ENCODE measurements at regions not wholly inside any gene's neighbourhood (a gene's known extent, or its start where the extent isn't known, plus 50 kb on each side); places are given as distances from the start of the nearest gene placed in this dataset.
"Not testable (repeated sequence)": the region's sequence is repeated elsewhere in the genome, so short reads cannot be mapped to it uniquely, and the experiment has no call there.

DNA sequence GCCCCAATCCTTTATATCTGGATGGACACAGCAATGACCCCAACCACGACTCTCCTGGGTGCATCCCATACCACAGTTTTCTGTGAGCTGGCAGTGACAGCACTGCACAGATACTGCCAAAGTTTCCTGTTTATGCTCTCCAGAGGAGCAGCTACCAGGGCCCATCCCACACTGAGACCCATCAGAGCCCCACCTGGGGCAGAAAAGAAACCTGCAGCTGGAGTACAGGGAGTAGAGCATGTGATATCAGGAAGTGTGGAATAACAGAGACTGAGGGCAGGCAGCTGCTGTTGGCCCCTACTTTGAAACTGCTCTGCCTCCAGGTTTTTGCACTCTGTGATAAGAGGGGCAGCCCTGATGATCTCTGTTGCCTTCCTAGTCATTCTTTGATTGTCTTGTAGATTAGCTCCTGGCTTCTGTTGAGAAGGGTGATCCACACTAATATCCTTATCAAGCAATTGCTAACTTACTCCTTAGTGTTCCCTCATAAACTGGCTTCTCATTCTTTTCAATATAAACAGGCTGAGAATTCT lies 526.3 kb upstream of the TECRL start:
- no peak overlapping the region for H3K4me3 ChIP-seq (ENCODE audit: low read length)
- TF ChIP-seq, protein P1, sequence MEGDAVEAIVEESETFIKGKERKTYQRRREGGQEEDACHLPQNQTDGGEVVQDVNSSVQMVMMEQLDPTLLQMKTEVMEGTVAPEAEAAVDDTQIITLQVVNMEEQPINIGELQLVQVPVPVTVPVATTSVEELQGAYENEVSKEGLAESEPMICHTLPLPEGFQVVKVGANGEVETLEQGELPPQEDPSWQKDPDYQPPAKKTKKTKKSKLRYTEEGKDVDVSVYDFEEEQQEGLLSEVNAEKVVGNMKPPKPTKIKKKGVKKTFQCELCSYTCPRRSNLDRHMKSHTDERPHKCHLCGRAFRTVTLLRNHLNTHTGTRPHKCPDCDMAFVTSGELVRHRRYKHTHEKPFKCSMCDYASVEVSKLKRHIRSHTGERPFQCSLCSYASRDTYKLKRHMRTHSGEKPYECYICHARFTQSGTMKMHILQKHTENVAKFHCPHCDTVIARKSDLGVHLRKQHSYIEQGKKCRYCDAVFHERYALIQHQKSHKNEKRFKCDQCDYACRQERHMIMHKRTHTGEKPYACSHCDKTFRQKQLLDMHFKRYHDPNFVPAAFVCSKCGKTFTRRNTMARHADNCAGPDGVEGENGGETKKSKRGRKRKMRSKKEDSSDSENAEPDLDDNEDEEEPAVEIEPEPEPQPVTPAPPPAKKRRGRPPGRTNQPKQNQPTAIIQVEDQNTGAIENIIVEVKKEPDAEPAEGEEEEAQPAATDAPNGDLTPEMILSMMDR (conservative IDR thresholded peaks at IDR 0.05; ENCODE audit: low read length) = no peak
- DNase-seq (ENCODE audit: low read depth) = no peak

DNA sequence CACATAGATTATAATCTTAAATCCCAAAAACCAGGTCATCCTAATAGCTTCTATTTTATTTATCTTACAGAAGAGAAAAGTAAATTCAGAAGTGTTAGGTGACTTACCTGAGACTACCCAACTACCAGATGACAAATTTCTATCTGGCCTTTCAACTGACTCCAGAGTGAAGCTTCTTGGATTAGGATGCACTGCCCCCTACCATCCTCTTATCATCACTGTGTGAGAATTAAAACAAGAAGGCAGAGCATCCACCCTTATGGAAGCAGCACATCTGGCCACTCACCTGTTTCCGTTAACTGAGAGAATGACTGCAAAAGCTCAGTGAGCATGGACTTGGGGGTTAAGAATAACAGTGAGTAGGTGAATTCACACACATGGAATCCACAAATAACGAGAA lies 502.6 kb upstream of the TECRL start:
- DNase-seq (ENCODE audit: low read depth) = no peak

DNA sequence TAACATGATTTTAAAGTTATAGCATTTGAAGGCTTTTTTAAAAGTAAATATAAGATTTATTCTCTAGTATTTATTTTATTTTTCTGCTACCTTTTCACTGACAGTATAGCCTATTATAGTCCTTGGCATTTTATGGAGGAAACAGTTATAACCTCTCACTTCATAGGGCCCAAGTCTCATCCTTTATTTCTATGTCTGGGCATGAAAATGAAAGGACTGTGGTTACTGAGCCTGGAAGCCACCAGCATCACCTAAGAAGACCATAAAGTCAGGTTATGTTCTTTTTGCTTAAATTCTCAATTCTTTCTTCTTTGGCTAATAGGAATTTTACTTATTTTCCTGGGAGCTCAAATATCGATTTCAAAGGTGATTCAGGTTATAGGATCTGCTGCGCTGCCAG lies 494.7 kb upstream of the TECRL start:
- H3K4me3 ChIP-seq (ENCODE audit: low read length) = no peak overlapping the region
- DNase-seq (ENCODE audit: low read depth) = no peak
- TF ChIP-seq, protein P1 (conservative IDR thresholded peaks at IDR 0.05; ENCODE audit: low read length) = no peak

More for the DNA sequence above, 502.6 kb upstream of the TECRL start:
- TF ChIP-seq, protein P1 (conservative IDR thresholded peaks at IDR 0.05; ENCODE audit: low read length) = no peak
- H3K4me3 ChIP-seq (ENCODE audit: low read length) = no peak overlapping the region

DNA sequence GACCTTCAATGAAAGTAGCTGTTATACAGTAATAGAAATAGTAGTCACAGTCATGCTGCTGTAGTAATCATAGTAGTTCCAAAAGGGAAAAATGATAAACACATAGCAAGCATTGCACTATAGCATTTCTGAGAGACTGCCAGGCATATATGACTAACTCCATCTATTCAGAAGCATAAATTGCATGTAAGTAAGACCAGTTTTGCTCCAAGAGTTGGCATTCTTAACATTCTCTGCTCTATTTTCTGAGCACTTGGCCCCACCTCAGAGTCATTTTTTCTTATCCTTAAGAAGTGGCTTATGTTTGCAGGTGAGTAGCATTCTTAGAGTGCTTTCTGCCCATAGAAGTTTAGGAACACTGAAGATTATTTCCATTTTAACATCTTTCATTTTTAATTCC lies 490.3 kb upstream of the TECRL start:
- no peak overlapping the region for H3K4me3 ChIP-seq (ENCODE audit: low read length)
- DNase-seq (ENCODE audit: low read depth) = no peak
- TF ChIP-seq, protein P1 (conservative IDR thresholded peaks at IDR 0.05; ENCODE audit: low read length) = no peak

DNA sequence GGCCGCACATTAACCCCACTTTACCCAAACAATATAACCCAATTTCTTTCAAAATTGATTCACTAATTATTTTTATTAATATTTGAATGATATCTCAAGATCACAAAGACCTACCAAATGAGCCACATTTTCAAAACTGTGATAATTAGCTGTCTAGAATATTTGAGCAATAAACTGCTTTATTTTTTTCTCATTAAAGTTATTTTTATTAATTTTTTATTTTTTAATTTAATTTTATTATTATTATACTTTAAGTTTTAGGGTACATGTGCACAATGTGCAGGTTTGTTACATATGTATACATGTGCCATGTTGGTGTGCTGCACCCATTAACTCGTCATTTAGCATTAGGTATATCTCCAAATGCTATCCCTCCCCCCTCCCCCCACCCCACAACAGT lies 489.8 kb upstream of the TECRL start:
- not testable (repeated sequence) for DNase-seq (ENCODE audit: low read depth); H3K4me3 ChIP-seq (ENCODE audit: low read length)

DNA sequence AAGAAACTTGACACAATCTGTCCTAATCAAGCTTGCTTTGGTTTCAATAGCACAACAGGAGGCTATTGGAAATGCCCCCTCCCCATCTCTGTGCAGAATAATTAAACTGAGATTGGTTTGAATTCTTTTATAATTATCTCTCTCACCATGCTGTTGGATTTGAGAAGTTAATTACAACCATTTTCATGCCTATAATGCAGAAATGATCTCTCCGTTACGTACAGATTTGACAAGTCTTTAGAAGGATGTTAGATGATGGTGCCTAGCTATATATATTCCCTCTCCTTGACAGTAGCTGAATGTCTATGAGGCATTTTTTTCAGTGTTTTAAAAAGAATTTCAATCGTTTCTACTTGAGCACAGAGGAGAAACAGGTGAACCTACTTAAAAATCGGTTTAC lies 488.4 kb upstream of the TECRL start:
- DNase-seq (ENCODE audit: low read depth) = no peak
- H3K4me3 ChIP-seq (ENCODE audit: low read length) = no peak overlapping the region
- TF ChIP-seq, protein P1 (conservative IDR thresholded peaks at IDR 0.05; ENCODE audit: low read length) = no peak

DNA sequence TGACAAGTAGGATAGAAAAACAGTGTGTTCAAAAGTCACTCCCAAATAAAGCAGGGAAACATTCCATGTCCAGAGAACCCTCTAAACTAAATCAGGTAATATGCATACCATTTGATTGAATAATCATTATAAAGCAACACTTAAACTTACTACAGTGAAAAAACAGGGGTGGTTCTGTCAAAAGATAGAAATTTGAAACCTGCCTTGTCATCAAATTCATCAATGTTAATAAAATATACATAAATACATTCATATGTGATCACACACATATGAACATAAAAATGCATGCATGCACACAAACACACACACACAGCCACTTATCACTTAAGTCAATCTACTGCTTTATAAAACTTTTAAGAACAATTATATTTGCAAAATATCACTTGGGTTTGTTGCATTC lies 485.8 kb upstream of the TECRL start:
- no peak for DNase-seq (ENCODE audit: low read depth)
- TF ChIP-seq, protein P1 (conservative IDR thresholded peaks at IDR 0.05; ENCODE audit: low read length) = no peak
- no peak overlapping the region for H3K4me3 ChIP-seq (ENCODE audit: low read length)

DNA sequence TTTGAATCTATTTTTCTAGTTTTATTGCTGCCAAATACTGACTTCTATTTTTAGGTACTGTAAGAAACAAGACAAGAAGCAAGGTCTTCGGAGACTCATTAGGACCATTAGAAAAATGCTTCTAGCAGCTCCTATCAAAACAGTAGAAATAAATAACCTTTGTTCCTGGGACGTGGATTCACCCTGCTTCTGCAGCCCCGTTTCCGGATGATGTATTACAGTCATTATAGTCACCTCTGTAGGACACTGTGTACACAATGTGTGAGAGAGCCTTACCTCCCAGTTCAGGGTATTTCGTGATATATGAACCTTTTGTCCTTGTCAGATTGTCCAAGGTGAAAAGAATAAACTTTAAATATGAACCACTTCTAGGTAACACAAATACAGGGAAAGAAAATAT lies 484.0 kb upstream of the TECRL start:
- no peak for DNase-seq (ENCODE audit: low read depth)
- H3K4me3 ChIP-seq (ENCODE audit: low read length) = no peak overlapping the region
- TF ChIP-seq, protein P1 (conservative IDR thresholded peaks at IDR 0.05; ENCODE audit: low read length) = no peak

Measured in AG10803 (cell line).